ENCODE measurements at regions not wholly inside any gene's neighbourhood (a gene's known extent, or its start where the extent isn't known, plus 50 kb on each side); places are given as distances from the start of the nearest gene placed in this dataset.

GRCh38 chr14:53354336-53354735 lies 201.2 kb upstream of the DDHD1 start:
- H2BK12ac ChIP-seq (ENCODE audit: low read depth, low read length) = no peak overlapping the region
- H3K18ac ChIP-seq (ENCODE audit: extremely low read depth, low read length) = no peak overlapping the region
- H3K56ac ChIP-seq (replicated peaks; ENCODE audit: insufficient read length, low read depth, low read length) = no peak overlapping the region
- no peak overlapping the region for H4K8ac ChIP-seq (ENCODE audit: extremely low read depth, insufficient read depth, low read length)
- H3K4me2 ChIP-seq (ENCODE audit: insufficient read depth in 1 of 2, low read depth in 2 of 2, low read length in 2 of 2) = no peak overlapping the region; a peak in 1 of 4 replicates
- H3K36me3 ChIP-seq (ENCODE audit: control insufficient read depth in 2 of 4, insufficient read depth in 4 of 4, low read length in 3 of 4) = no peaks in the 10 kb centered on the region
- no peaks in the 10 kb centered on the region for H3K79me1 ChIP-seq (ENCODE audit: low read depth, low read length)
- no peaks in the 10 kb centered on the region for H4K20me1 ChIP-seq (replicated peaks in 1 of 2; ENCODE audit: control insufficient read depth in 1 of 2, insufficient read depth in 2 of 2, low read length in 2 of 2)
- no peak overlapping the region for H4K5ac ChIP-seq (ENCODE audit: insufficient read length, low read depth, low read length)
- H3K4me3 ChIP-seq (ENCODE audit: extremely low read depth in 1 of 4, insufficient read depth in 2 of 4, low read depth in 3 of 4, low read length in 4 of 4) = no peak overlapping the region
- H2BK5ac ChIP-seq (ENCODE audit: low read depth, low read length) = no peak overlapping the region
- no peak overlapping the region for H3K4ac ChIP-seq (replicated peaks; ENCODE audit: insufficient read length, low read depth, low read length)
- H3K27ac ChIP-seq (ENCODE audit: low read depth, low read length) = no peak overlapping the region
- no peaks in the 10 kb centered on the region for H3K9me3 ChIP-seq (ENCODE audit: insufficient read depth in 2 of 2, low read depth in 1 of 2, low read length in 1 of 2)
- H4K91ac ChIP-seq (replicated peaks; ENCODE audit: insufficient read length, low read length) = no peak overlapping the region
- H3K79me2 ChIP-seq (ENCODE audit: control insufficient read depth in 1 of 2, insufficient read depth in 2 of 2, low read length in 2 of 2) = no peaks in the 10 kb centered on the region
- no peak overlapping the region for H3K23ac ChIP-seq (ENCODE audit: insufficient read length)
- CTCF ChIA-PET (ENCODE audit: partially characterized antibody) = interaction anchor here (1.0 to 3.0 kb wide), 6 partner anchors 9 to 78 kb away, joined by 3 to 15 read pairs (median 5); no protein-coding TSS in a partner anchor
- H3K4me1 ChIP-seq (replicated peaks in 1 of 4; ENCODE audit: control insufficient read depth in 3 of 4, insufficient read depth in 4 of 4, low read length in 3 of 4) = peaks cover 5 to 25% (median 15%) of the 10 kb centered on the region in 4 experiments
- H3K23me2 ChIP-seq (ENCODE audit: low read depth, low read length) = no peaks in the 10 kb centered on the region
- no peak overlapping the region for H3K9ac ChIP-seq (replicated peaks in 1 of 4; ENCODE audit: extremely low read depth in 1 of 4, low read depth in 3 of 4, low read length in 3 of 4)
- H2AFZ ChIP-seq (ENCODE audit: low read length) = no peak overlapping the region
- H3K14ac ChIP-seq (ENCODE audit: insufficient read length) = no peak overlapping the region
- no peak for FAIRE-seq
- no peak overlapping the region for H2BK20ac ChIP-seq (ENCODE audit: low read length)
- H2AK5ac ChIP-seq (ENCODE audit: low read depth, low read length) = no peak overlapping the region
- DNase-seq (ENCODE audit: low read depth in 1 of 2, low spot score in 2 of 2) = no peak
- no peak overlapping the region for H2BK15ac ChIP-seq (ENCODE audit: low read length)
- H2BK120ac ChIP-seq (replicated peaks; ENCODE audit: low read depth, low read length) = no peak overlapping the region
- H3K27me3 ChIP-seq (replicated peaks in 1 of 4; ENCODE audit: control insufficient read depth in 3 of 4, extremely low read depth in 1 of 4, insufficient read depth in 3 of 4, low read length in 3 of 4) = no peaks in the 10 kb centered on the region
- POLR2A ChIA-PET (ENCODE audit: partially characterized antibody) = no interaction called here
- TF ChIP-seq BACH1 (IDR thresholded peaks at IDR 0.05; ENCODE audit: low read length) (no peak), RBBP5 (IDR thresholded peaks at IDR 0.05; ENCODE audit: borderline replicate concordance, low read depth, low read length) (no peak), SP2 (IDR thresholded peaks at IDR 0.05; ENCODE audit: low read length) (no peak), RAD21 (IDR thresholded peaks at IDR 0.05 in 1 of 2, conservative IDR thresholded peaks at IDR 0.05 in 1 of 2; ENCODE audit: low read depth in 2 of 2, low read length in 2 of 2) (no peak), CEBPB (IDR thresholded peaks at IDR 0.05; ENCODE audit: low read depth, low read length) (no peak), RXRA (IDR thresholded peaks at IDR 0.05; ENCODE audit: insufficient read depth, low read depth, low read length) (no peak), ZNF274 (IDR thresholded peaks at IDR 0.05; ENCODE audit: borderline replicate concordance, extremely low read depth, low read length) (no peak), MAX (IDR thresholded peaks at IDR 0.05) (no peak), E2F6 (IDR thresholded peaks at IDR 0.05) (no peak), GTF2F1 (IDR thresholded peaks at IDR 0.05; ENCODE audit: borderline replicate concordance, low read depth, low read length) (no peak), TAF1 (IDR thresholded peaks at IDR 0.05; ENCODE audit: low read depth, low read length) (no peak), USF2 (IDR thresholded peaks at IDR 0.05; ENCODE audit: low read length) (no peak), TEAD4 (IDR thresholded peaks at IDR 0.05; ENCODE audit: low read depth, low read length) (no peak), KDM1A (IDR thresholded peaks at IDR 0.05; ENCODE audit: borderline replicate concordance, low read length) (no peak)

Measured in H1 (cell line).